ENCODE measurements at regions not wholly inside any gene's neighbourhood (a gene's known extent, or its start where the extent isn't known, plus 50 kb on each side); places are given as distances from the start of the nearest gene placed in this dataset.
A peak's percentile ranks its signal among the peaks of the same experiment; 100 is the strongest.

- DNase-seq, result no peak
- no peak overlapping the region for H3K4me3 ChIP-seq (ENCODE audit: low read depth, low read length)
- TF ChIP-seq CTCF (IDR thresholded peaks at IDR 0.05; ENCODE audit: low read depth, low read length), result no peak
- H3K27me3 ChIP-seq (ENCODE audit: insufficient read depth, low read depth, severe bottlenecking), result no peaks in the 10 kb centered on the region
- no peaks in the 10 kb centered on the region for H3K9me3 ChIP-seq (ENCODE audit: severe bottlenecking)
- H3K27ac ChIP-seq, result no peak overlapping the region
- H3K36me3 ChIP-seq, result no peaks in the 10 kb centered on the region
Measured at GRCh38 chr10:110364531-110364937, 59.8 kb upstream of the SMNDC1 start.

GRCh38 chr10:110365356-110366143, 60.8 kb upstream of the SMNDC1 start:
- no peaks in the 10 kb centered on the region for H3K9me3 ChIP-seq (ENCODE audit: severe bottlenecking)
- no peak overlapping the region for H3K27ac ChIP-seq
- no peaks in the 10 kb centered on the region for H3K27me3 ChIP-seq (ENCODE audit: insufficient read depth, low read depth, severe bottlenecking)
- H3K4me3 ChIP-seq (ENCODE audit: low read depth, low read length), result no peak overlapping the region
- H3K36me3 ChIP-seq, result no peaks in the 10 kb centered on the region
- no peak for TF ChIP-seq CTCF (IDR thresholded peaks at IDR 0.05; ENCODE audit: low read depth, low read length)
- no peak for DNase-seq

- TF ChIP-seq CTCF (IDR thresholded peaks at IDR 0.05; ENCODE audit: low read depth, low read length), result no peak
Measured at GRCh38 chr10:110366635-110367034, 61.9 kb upstream of the SMNDC1 start.

GRCh38 chr10:110368002-110368401, 63.3 kb upstream of the SMNDC1 start:
- H3K27ac ChIP-seq, result no peak overlapping the region
- no peaks in the 10 kb centered on the region for H3K27me3 ChIP-seq (ENCODE audit: insufficient read depth, low read depth, severe bottlenecking)
- H3K36me3 ChIP-seq, result no peaks in the 10 kb centered on the region
- no peak overlapping the region for H3K4me3 ChIP-seq (ENCODE audit: low read depth, low read length)
- no peaks in the 10 kb centered on the region for H3K9me3 ChIP-seq (ENCODE audit: severe bottlenecking)
- TF ChIP-seq CTCF (IDR thresholded peaks at IDR 0.05; ENCODE audit: low read depth, low read length), result no peak
- no peak for DNase-seq

More at GRCh38 chr10:110366635-110367034, 61.9 kb upstream of the SMNDC1 start:
- Histone ChIP-seq H3K27ac (no peak overlapping the region), H3K27me3 (ENCODE audit: insufficient read depth, low read depth, severe bottlenecking) (no peaks in the 10 kb centered on the region), H3K4me3 (ENCODE audit: low read depth, low read length) (no peak overlapping the region), H3K9me3 (ENCODE audit: severe bottlenecking) (no peaks in the 10 kb centered on the region), H3K36me3 (no peaks in the 10 kb centered on the region)
- DNase-seq, result no peak

GRCh38 chr10:110368556-110368955, 63.8 kb upstream of the SMNDC1 start:
- no peaks in the 10 kb centered on the region for H3K36me3 ChIP-seq
- peak; percentile 50 for DNase-seq
- H3K27me3 ChIP-seq (ENCODE audit: insufficient read depth, low read depth, severe bottlenecking), result no peaks in the 10 kb centered on the region
- H3K9me3 ChIP-seq (ENCODE audit: severe bottlenecking), result no peaks in the 10 kb centered on the region
- H3K4me3 ChIP-seq (ENCODE audit: low read depth, low read length), result no peak overlapping the region
- TF ChIP-seq CTCF (IDR thresholded peaks at IDR 0.05; ENCODE audit: low read depth, low read length), result no peak
- H3K27ac ChIP-seq, result no peak overlapping the region

- Histone ChIP-seq H3K27ac (no peak overlapping the region), H3K9me3 (ENCODE audit: severe bottlenecking) (no peaks in the 10 kb centered on the region), H3K27me3 (ENCODE audit: insufficient read depth, low read depth, severe bottlenecking) (no peaks in the 10 kb centered on the region), H3K36me3 (no peaks in the 10 kb centered on the region), H3K4me3 (ENCODE audit: low read depth, low read length) (no peak overlapping the region)
- TF ChIP-seq CTCF (IDR thresholded peaks at IDR 0.05; ENCODE audit: low read depth, low read length), result no peak
- DNase-seq, result no peak
Measured at GRCh38 chr10:110370006-110370405, 65.3 kb upstream of the SMNDC1 start.

All from WERI-Rb-1 (cell line).